HEK293 (cell line): ENCODE measurements at regions not wholly inside any gene's neighbourhood (a gene's known extent, or its start where the extent isn't known, plus 50 kb on each side); places are given as distances from the start of the nearest gene placed in this dataset.

Experiments used
- CTCF ChIA-PET: fragments of 350-600 bp; formaldehyde crosslinking; extraction: SDS; loops from one replicate; lab custom pipeline; 2021; ENCODE audit warnings: antibody characterized with exemption; lab: Yijun Ruan, JAX
- POLR2A ChIA-PET: fragments of 300-600 bp; formaldehyde crosslinking; extraction: SDS; loops from one replicate; lab custom pipeline; 2020; ENCODE audit warnings: antibody characterized with exemption, inconsistent platforms; lab: Yijun Ruan, JAX
- H3K27ac ChIP-seq: fragments of 200-500 bp; sonication (Bioruptor generic); 2 replicates; pipeline ENCODE4 v1.5.1; 2014; ENCODE audit warnings: low read depth, low read length, control low read depth, inconsistent platforms; ENCODE audit errors: extremely low read depth
- H3K36me3 ChIP-seq, 2 experiments: fragments of 200-500 bp in 1 of 2; sonication (Bioruptor generic) in 1 of 2; 1 replicate in 1 of 2; 2 replicates in 1 of 2; pipeline ENCODE4 v1.5.1; 2014 to 2017; ENCODE audit warnings: inconsistent platforms in 2 of 2, low read length in 2 of 2; ENCODE audit not compliant: control insufficient read depth in 2 of 2, insufficient read depth in 1 of 2
- H3K4me1 ChIP-seq: fragments of 200-500 bp; sonication (Bioruptor generic); 2 replicates; pipeline ENCODE4 v1.5.1; 2014; ENCODE audit warnings: mild to moderate bottlenecking, low read length, inconsistent platforms; ENCODE audit not compliant: control insufficient read depth, insufficient read depth
- H3K4me3 ChIP-seq: 2 replicates; pipeline ENCODE4 v1.5.1; 2011; ENCODE audit warnings: low read depth, mild to moderate bottlenecking, control low read depth, low read length, moderate library complexity
- H3K9me3 ChIP-seq: fragments of 200-500 bp; sonication (Bioruptor generic); 2 replicates; pipeline ENCODE4 v1.5.1; 2014; ENCODE audit warnings: low read depth, low read length, inconsistent platforms; ENCODE audit not compliant: control insufficient read depth, insufficient read depth
- BCL11A ChIP-seq: fragments of 450-650 bp; formaldehyde crosslinking; IDR thresholded peaks from 2 replicates; pipeline ENCODE4 v1.5.1; 2016; ENCODE audit warnings: low read depth, missing biosample characterization, missing genetic modification characterization
- HOXA7 ChIP-seq: sonication (generic); formaldehyde crosslinking; IDR thresholded peaks from 2 replicates; pipeline ENCODE4 v1.8.1; 2022; ENCODE audit warnings: missing genetic modification reagents, borderline replicate concordance
- MZF1 ChIP-seq: fragments of 450-650 bp; formaldehyde crosslinking; IDR thresholded peaks from 2 replicates; pipeline ENCODE4 v1.5.1; 2017; ENCODE audit warnings: missing biosample characterization, missing genetic modification characterization, borderline replicate concordance
- OSR2 ChIP-seq: fragments of 450-650 bp; formaldehyde crosslinking; IDR thresholded peaks from 2 replicates; pipeline ENCODE4 v1.5.1; 2016; ENCODE audit warnings: missing biosample characterization, missing genetic modification characterization
- OVOL3 ChIP-seq: fragments of 450-650 bp; formaldehyde crosslinking; IDR thresholded peaks from 2 replicates; pipeline ENCODE4 v1.5.1; 2016; ENCODE audit warnings: missing biosample characterization, missing genetic modification characterization
- PBX3 ChIP-seq: sonication (generic); formaldehyde crosslinking; IDR thresholded peaks from 2 replicates; pipeline ENCODE4 v1.8.1; 2022; ENCODE audit warnings: mild to moderate bottlenecking, moderate library complexity, missing genetic modification reagents
- RBAK ChIP-seq: fragments of 450-650 bp; formaldehyde crosslinking; IDR thresholded peaks from 2 replicates; pipeline ENCODE4 v1.5.1; 2016; ENCODE audit warnings: missing biosample characterization, missing genetic modification characterization
- SALL2 ChIP-seq: fragments of 450-650 bp; formaldehyde crosslinking; IDR thresholded peaks from 2 replicates; pipeline ENCODE4 v1.5.0; 2017; ENCODE audit warnings: missing biosample characterization, mild to moderate bottlenecking, missing genetic modification characterization, borderline replicate concordance
- SCRT1 ChIP-seq: fragments of 450-650 bp; formaldehyde crosslinking; IDR thresholded peaks from 2 replicates; pipeline ENCODE4 v1.5.1; 2016; ENCODE audit warnings: missing biosample characterization, missing genetic modification characterization, borderline replicate concordance
- ZBTB1 ChIP-seq: fragments of 450-650 bp; formaldehyde crosslinking; IDR thresholded peaks from 2 replicates; pipeline ENCODE4 v1.5.1; 2016; ENCODE audit warnings: missing biosample characterization, missing genetic modification characterization
- ZBTB48 ChIP-seq: fragments of 450-650 bp; formaldehyde crosslinking; IDR thresholded peaks from 2 replicates; pipeline ENCODE4 v1.5.1; 2016; ENCODE audit warnings: missing biosample characterization, missing genetic modification characterization
- ZFP3 ChIP-seq: fragments of 450-650 bp; formaldehyde crosslinking; IDR thresholded peaks from 2 replicates; pipeline ENCODE4 v1.5.1; 2016; ENCODE audit warnings: low read depth, missing biosample characterization, missing genetic modification characterization
- ZIC2 ChIP-seq: fragments of 450-650 bp; formaldehyde crosslinking; IDR thresholded peaks from 2 replicates; pipeline ENCODE4 v1.5.1; 2016; ENCODE audit warnings: missing biosample characterization, missing genetic modification characterization
- ZNF169 ChIP-seq: fragments of 450-650 bp; formaldehyde crosslinking; IDR thresholded peaks from 2 replicates; pipeline ENCODE4 v1.5.1; 2016; ENCODE audit warnings: missing biosample characterization, missing genetic modification characterization
- ZNF18 ChIP-seq: fragments of 450-650 bp; formaldehyde crosslinking; IDR thresholded peaks from 2 replicates; pipeline ENCODE4 v1.5.1; 2016; ENCODE audit warnings: missing biosample characterization, missing genetic modification characterization
- ZNF24 ChIP-seq: fragments of 450-650 bp; formaldehyde crosslinking; IDR thresholded peaks from 2 replicates; pipeline ENCODE4 v1.5.1; 2016; ENCODE audit warnings: missing biosample characterization, missing genetic modification characterization
- ZNF248 ChIP-seq: fragments of 450-650 bp; formaldehyde crosslinking; IDR thresholded peaks from 2 replicates; pipeline ENCODE4 v1.5.1; 2017; ENCODE audit warnings: missing biosample characterization, missing genetic modification characterization
- ZNF266 ChIP-seq: fragments of 450-650 bp; formaldehyde crosslinking; IDR thresholded peaks from 2 replicates; pipeline ENCODE4 v1.5.1; 2016; ENCODE audit warnings: missing biosample characterization, missing genetic modification characterization, low read depth
- ZNF48 ChIP-seq: fragments of 450-650 bp; formaldehyde crosslinking; IDR thresholded peaks from 2 replicates; pipeline ENCODE4 v1.5.1; 2016; ENCODE audit warnings: missing biosample characterization, missing genetic modification characterization
- ZNF558 ChIP-seq: fragments of 450-650 bp; formaldehyde crosslinking; IDR thresholded peaks from 2 replicates; pipeline ENCODE4 v1.5.1; 2016; ENCODE audit warnings: missing biosample characterization, missing genetic modification characterization
- ZNF660 ChIP-seq: fragments of 450-650 bp; IDR thresholded peaks from 2 replicates; pipeline ENCODE4 v1.5.1; 2018; ENCODE audit warnings: missing biosample characterization, mild to moderate bottlenecking, missing genetic modification characterization
- ZNF704 ChIP-seq: fragments of 450-650 bp; formaldehyde crosslinking; IDR thresholded peaks from 2 replicates; pipeline ENCODE4 v1.5.1; 2016; ENCODE audit warnings: missing biosample characterization, missing genetic modification characterization
- ZNF707 ChIP-seq: fragments of 450-650 bp; formaldehyde crosslinking; IDR thresholded peaks from 2 replicates; pipeline ENCODE4 v1.5.1; 2016; ENCODE audit warnings: missing biosample characterization, missing genetic modification characterization
- ZNF768 ChIP-seq: fragments of 450-650 bp; formaldehyde crosslinking; IDR thresholded peaks from 2 replicates; pipeline ENCODE4 v1.5.1; 2018; ENCODE audit warnings: missing biosample characterization, mild to moderate bottlenecking, missing genetic modification characterization
- ZNF791 ChIP-seq: fragments of 450-650 bp; formaldehyde crosslinking; IDR thresholded peaks from 2 replicates; pipeline ENCODE4 v1.5.1; 2016; ENCODE audit warnings: missing biosample characterization, missing genetic modification characterization
- ZNF792 ChIP-seq: fragments of 450-650 bp; formaldehyde crosslinking; IDR thresholded peaks from 2 replicates; pipeline ENCODE4 v1.5.1; 2016; ENCODE audit warnings: missing biosample characterization, missing genetic modification characterization
- TF ChIP-seq, protein P1 (sequence below): fragments of 450-650 bp; formaldehyde crosslinking; IDR thresholded peaks from 2 replicates; pipeline ENCODE4 v1.5.1; 2016; ENCODE audit warnings: missing biosample characterization, missing genetic modification characterization
- TF ChIP-seq, protein P2 (sequence below): fragments of 450-650 bp; formaldehyde crosslinking; IDR thresholded peaks from 2 replicates; pipeline ENCODE4 v1.5.1; 2016; ENCODE audit warnings: missing biosample characterization, missing genetic modification characterization

DNA sequence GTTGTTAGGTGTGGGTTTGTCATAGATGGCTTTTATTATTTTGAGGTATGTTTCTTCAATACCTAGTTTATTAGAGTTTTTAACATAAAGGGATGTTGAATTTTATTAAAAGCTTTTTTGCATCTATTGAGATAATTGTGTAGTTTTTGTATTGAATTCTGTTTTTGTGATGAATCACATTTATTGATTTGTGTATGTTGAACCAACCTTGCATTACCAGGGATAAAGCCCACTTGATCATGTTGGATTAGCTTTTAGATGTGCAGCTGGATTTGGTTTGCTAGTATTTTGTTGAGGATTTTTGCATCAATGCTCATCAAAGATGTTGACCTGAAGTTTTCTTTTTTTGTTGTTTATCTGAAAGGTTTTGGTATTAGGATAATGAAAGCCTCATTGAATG lies 328.2 kb downstream of the ADCYAP1 start:
- Histone ChIP-seq H3K4me1 (no peaks in the 10 kb centered on the region), H3K36me3 (no peaks in the 10 kb centered on the region), H3K9me3 (no peaks in the 10 kb centered on the region), H3K4me3 (no peak overlapping the region), H3K27ac (no peak overlapping the region)
- ChIA-PET CTCF (no interaction called here), POLR2A (no interaction called here)
- TF ChIP-seq PBX3: no peak
- no peak for TF ChIP-seq OVOL3 (tag by site-specific recombination)
- TF ChIP-seq, protein P1, sequence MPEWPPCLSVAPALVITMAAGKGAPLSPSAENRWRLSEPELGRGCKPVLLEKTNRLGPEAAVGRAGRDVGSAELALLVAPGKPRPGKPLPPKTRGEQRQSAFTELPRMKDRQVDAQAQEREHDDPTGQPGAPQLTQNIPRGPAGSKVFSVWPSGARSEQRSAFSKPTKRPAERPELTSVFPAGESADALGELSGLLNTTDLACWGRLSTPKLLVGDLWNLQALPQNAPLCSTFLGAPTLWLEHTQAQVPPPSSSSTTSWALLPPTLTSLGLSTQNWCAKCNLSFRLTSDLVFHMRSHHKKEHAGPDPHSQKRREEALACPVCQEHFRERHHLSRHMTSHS: no peak
- TF ChIP-seq SALL2 (tag by site-specific recombination): no peak
- no peak for TF ChIP-seq ZNF248 (tag by site-specific recombination)
- TF ChIP-seq, protein P2, sequence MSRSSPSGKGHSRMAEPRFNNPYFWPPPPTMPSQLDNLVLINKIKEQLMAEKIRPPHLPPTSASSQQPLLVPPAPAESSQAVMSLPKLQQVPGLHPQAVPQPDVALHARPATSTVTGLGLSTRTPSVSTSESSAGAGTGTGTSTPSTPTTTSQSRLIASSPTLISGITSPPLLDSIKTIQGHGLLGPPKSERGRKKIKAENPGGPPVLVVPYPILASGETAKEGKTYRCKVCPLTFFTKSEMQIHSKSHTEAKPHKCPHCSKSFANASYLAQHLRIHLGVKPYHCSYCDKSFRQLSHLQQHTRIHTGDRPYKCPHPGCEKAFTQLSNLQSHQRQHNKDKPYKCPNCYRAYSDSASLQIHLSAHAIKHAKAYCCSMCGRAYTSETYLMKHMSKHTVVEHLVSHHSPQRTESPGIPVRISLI (tag by site-specific recombination): no peak

DNA sequence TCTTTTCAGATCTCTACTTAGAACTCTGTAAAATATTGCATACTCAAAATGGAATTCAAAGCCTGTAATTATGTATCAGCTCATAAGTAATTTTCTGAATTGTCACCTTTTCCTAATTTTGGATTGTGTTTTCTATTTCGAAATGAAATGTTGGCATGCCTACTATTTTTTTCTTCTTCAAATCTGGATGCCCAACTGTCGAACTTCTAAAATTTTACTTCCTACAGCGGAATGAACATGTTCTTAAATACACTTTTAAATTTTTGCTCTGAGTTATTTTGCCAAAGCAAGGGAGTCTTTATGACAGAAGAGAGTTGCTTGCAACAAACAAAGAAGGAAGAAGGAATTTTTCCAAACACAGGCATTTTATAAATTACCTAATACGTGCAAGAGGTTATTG lies 336.0 kb downstream of the ADCYAP1 start:
- POLR2A ChIA-PET: no interaction called here
- H3K4me1 ChIP-seq: no peaks in the 10 kb centered on the region
- TF ChIP-seq ZNF24 (no peak), ZNF48 (no peak), BCL11A (tag by site-specific recombination) (no peak), OSR2 (tag by site-specific recombination) (no peak), ZNF704 (tag by site-specific recombination) (no peak), RBAK (tag by site-specific recombination) (no peak), ZNF266 (tag by site-specific recombination) (no peak)
- TF ChIP-seq, all 188 proteins: peak for 0
- H3K9me3 ChIP-seq: no peaks in the 10 kb centered on the region
- H3K36me3 ChIP-seq: no peaks in the 10 kb centered on the region
- no peak overlapping the region for H3K4me3 ChIP-seq
- no peak overlapping the region for H3K27ac ChIP-seq
- CTCF ChIA-PET: interaction anchor here (0.7 kb wide), 1 partner anchor 60 kb away, joined by 3 read pairs; no protein-coding TSS in a partner anchor

DNA sequence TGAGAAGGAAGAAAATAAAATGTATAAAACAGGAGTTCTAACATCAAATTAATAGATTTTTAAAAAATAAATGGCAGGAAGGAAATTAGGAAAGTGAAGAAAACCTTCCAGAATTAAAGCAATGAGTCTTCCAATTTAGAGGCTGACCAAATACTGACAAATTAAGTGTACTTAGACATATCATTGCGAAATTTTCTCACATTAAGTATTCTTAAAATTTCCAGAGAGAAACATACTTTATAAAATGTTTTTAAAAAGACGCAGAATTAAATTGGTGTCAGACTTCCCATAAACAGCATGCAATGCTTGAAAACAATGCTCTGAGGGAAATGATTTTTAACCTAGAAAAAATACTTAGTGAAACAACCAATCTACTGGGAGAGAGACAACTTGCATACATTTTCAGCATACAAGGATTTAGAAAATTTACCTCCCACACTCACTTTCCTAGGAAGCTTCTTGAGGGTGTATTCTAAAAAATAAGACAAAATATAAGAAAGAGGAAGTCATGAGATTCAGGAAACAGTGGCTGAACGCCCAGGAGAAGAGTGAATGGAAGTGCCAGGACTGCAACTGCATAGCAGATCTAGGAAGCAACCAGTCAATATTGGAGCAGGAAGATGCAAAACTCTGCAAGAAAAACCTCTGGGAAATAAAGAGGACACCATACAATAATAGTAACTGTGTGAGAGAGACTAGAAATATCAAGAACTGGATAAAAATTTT lies 339.9 kb downstream of the ADCYAP1 start:
- Histone ChIP-seq H3K9me3 (no peaks in the 10 kb centered on the region), H3K27ac (no peak overlapping the region), H3K4me1 (no peaks in the 10 kb centered on the region), H3K4me3 (no peak overlapping the region), H3K36me3 (no peaks in the 10 kb centered on the region)
- ChIA-PET CTCF (no interaction called here), POLR2A (no interaction called here)
- TF ChIP-seq ZNF248 (tag by site-specific recombination) (no peak), ZNF707 (tag by site-specific recombination) (no peak), ZNF660 (tag by site-specific recombination) (no peak), ZBTB48 (tag by site-specific recombination) (no peak), ZNF768 (tag by site-specific recombination) (no peak), ZBTB1 (tag by site-specific recombination) (no peak), MZF1 (tag by site-specific recombination) (no peak), HOXA7 (no peak), ZIC2 (tag by site-specific recombination) (no peak), ZNF792 (tag by site-specific recombination) (no peak), ZNF18 (tag by site-specific recombination) (no peak), ZNF558 (tag by site-specific recombination) (no peak), ZFP3 (tag by site-specific recombination) (no peak), ZNF791 (no peak), ZNF169 (tag by site-specific recombination) (no peak), SCRT1 (no peak)
